ENCODE measurements at regions not wholly inside any gene's neighbourhood (a gene's known extent, or its start where the extent isn't known, plus 50 kb on each side); places are given as distances from the start of the nearest gene placed in this dataset.
"Not testable (repeated sequence)": the region's sequence is repeated elsewhere in the genome, so short reads cannot be mapped to it uniquely, and the experiment has no call there.

- Mint-ChIP-seq H3K36me3 (no peaks in the 10 kb centered on the region), H3K4me1 (peaks cover 0 to 2% of the 10 kb centered on the region in 2 donors), H3K4me3 (no peak overlapping the region)
Observed at GRCh38 chr7:50857804-50858489, 75.3 kb upstream of the GRB10 start.

GRCh38 chr7:50856806-50857205, 74.1 kb upstream of the GRB10 start:
- Mint-ChIP-seq H3K36me3 (no peaks in the 10 kb centered on the region), H3K27me3 (ENCODE audit: low read depth in 3 of 3) (peaks cover 0 to 2% (median 2%) of the 10 kb centered on the region in 3 donors), H3K4me1 (no peaks in the 10 kb centered on the region), H3K9me3 (no peaks in the 10 kb centered on the region), H3K27ac (no peak overlapping the region), H3K4me3 (no peak overlapping the region)
- no peak for DNase-seq

More at GRCh38 chr7:50857804-50858489, 75.3 kb upstream of the GRB10 start:
- DNase-seq: no peak
- Mint-ChIP-seq H3K9me3 (no peaks in the 10 kb centered on the region), H3K27ac (no peak overlapping the region), H3K27me3 (ENCODE audit: low read depth in 3 of 3) (peaks cover 0 to 2% (median 2%) of the 10 kb centered on the region in 3 donors)

- no peak overlapping the region for H3K27ac Mint-ChIP-seq
- H3K9me3 Mint-ChIP-seq: no peaks in the 10 kb centered on the region
- no peaks in the 10 kb centered on the region for H3K36me3 Mint-ChIP-seq
- H3K27me3 Mint-ChIP-seq (ENCODE audit: low read depth in 3 of 3): peaks cover 0 to 2% (median 2%) of the 10 kb centered on the region in 3 donors
- no peak for DNase-seq
- H3K4me3 Mint-ChIP-seq: no peak overlapping the region
- no peaks in the 10 kb centered on the region for H3K4me1 Mint-ChIP-seq
Observed at GRCh38 chr7:50856231-50856630, 73.5 kb upstream of the GRB10 start.

GRCh38 chr7:50855526-50855925, 72.8 kb upstream of the GRB10 start:
- Mint-ChIP-seq H3K9me3 (no peaks in the 10 kb centered on the region), H3K27ac (no peak overlapping the region)

GRCh38 chr7:50854831-50855230, 72.1 kb upstream of the GRB10 start:
- Mint-ChIP-seq H3K27ac (no peak overlapping the region), H3K4me3 (no peak overlapping the region), H3K27me3 (ENCODE audit: low read depth in 3 of 3) (peaks cover 2% of the 10 kb centered on the region in 3 donors), H3K4me1 (no peaks in the 10 kb centered on the region), H3K36me3 (no peaks in the 10 kb centered on the region), H3K9me3 (no peaks in the 10 kb centered on the region)
- DNase-seq: no peak

More at GRCh38 chr7:50855526-50855925, 72.8 kb upstream of the GRB10 start:
- no peak for DNase-seq
- Mint-ChIP-seq H3K36me3 (no peaks in the 10 kb centered on the region), H3K27me3 (ENCODE audit: low read depth in 3 of 3) (peaks cover 0 to 2% (median 2%) of the 10 kb centered on the region in 3 donors), H3K4me3 (no peak overlapping the region), H3K4me1 (no peaks in the 10 kb centered on the region)

- H3K27ac Mint-ChIP-seq: no peak overlapping the region
- H3K27me3 Mint-ChIP-seq (ENCODE audit: low read depth in 3 of 3): peaks cover 2 to 7% (median 3%) of the 10 kb centered on the region in 3 donors
- no peak for DNase-seq
- no peaks in the 10 kb centered on the region for H3K36me3 Mint-ChIP-seq
- no peaks in the 10 kb centered on the region for H3K4me1 Mint-ChIP-seq
- peaks cover 0 to 2% (median 0%) of the 10 kb centered on the region in 6 donors for H3K9me3 Mint-ChIP-seq
- no peak overlapping the region for H3K4me3 Mint-ChIP-seq
Observed at GRCh38 chr7:50854247-50854646, 71.6 kb upstream of the GRB10 start.

- Mint-ChIP-seq H3K27me3 (ENCODE audit: low read depth in 3 of 3) (peaks cover 2 to 7% (median 4%) of the 10 kb centered on the region in 3 donors), H3K36me3 (no peaks in the 10 kb centered on the region), H3K9me3 (peaks cover 0 to 2% (median 0%) of the 10 kb centered on the region in 6 donors), H3K27ac (no peak overlapping the region), H3K4me1 (no peaks in the 10 kb centered on the region), H3K4me3 (no peak overlapping the region)
- no peak for DNase-seq
Observed at GRCh38 chr7:50853311-50853710, 70.6 kb upstream of the GRB10 start.

GRCh38 chr7:50852901-50853300, 70.2 kb upstream of the GRB10 start:
- H3K27ac Mint-ChIP-seq: no peak overlapping the region
- H3K36me3 Mint-ChIP-seq: no peaks in the 10 kb centered on the region
- DNase-seq: no peak
- H3K4me3 Mint-ChIP-seq: no peak overlapping the region
- H3K9me3 Mint-ChIP-seq: peaks cover 0 to 2% (median 0%) of the 10 kb centered on the region in 6 donors
- H3K27me3 Mint-ChIP-seq (ENCODE audit: low read depth in 3 of 3): peaks cover 0 to 7% (median 3%) of the 10 kb centered on the region in 3 donors
- H3K4me1 Mint-ChIP-seq: no peaks in the 10 kb centered on the region

GRCh38 chr7:50851891-50852290, 69.2 kb upstream of the GRB10 start:
- peaks cover 0 to 7% (median 3%) of the 10 kb centered on the region in 3 donors for H3K27me3 Mint-ChIP-seq (ENCODE audit: low read depth in 3 of 3)
- no peaks in the 10 kb centered on the region for H3K36me3 Mint-ChIP-seq
- H3K4me1 Mint-ChIP-seq: no peaks in the 10 kb centered on the region
- H3K9me3 Mint-ChIP-seq: peaks cover 0 to 2% (median 0%) of the 10 kb centered on the region in 6 donors
- DNase-seq: no peak
- no peak overlapping the region for H3K27ac Mint-ChIP-seq
- H3K4me3 Mint-ChIP-seq: no peak overlapping the region

GRCh38 chr7:50851451-50851850, 68.8 kb upstream of the GRB10 start:
- Mint-ChIP-seq H3K36me3 (no peaks in the 10 kb centered on the region), H3K4me3 (no peak overlapping the region), H3K27ac (no peak overlapping the region), H3K4me1 (no peaks in the 10 kb centered on the region), H3K9me3 (peaks cover 0 to 2% (median 0%) of the 10 kb centered on the region in 6 donors), H3K27me3 (ENCODE audit: low read depth in 3 of 3) (peaks cover 0 to 7% (median 3%) of the 10 kb centered on the region in 3 donors)
- DNase-seq: no peak

- H3K4me1 Mint-ChIP-seq: no peaks in the 10 kb centered on the region
- H3K27me3 Mint-ChIP-seq (ENCODE audit: low read depth in 3 of 3): peaks cover 0 to 11% (median 3%) of the 10 kb centered on the region in 3 donors
- peaks cover 0 to 6% (median under 1%) of the 10 kb centered on the region in 6 donors for H3K9me3 Mint-ChIP-seq
- no peak for DNase-seq
- no peak overlapping the region for H3K4me3 Mint-ChIP-seq
- no peak overlapping the region for H3K27ac Mint-ChIP-seq
- no peaks in the 10 kb centered on the region for H3K36me3 Mint-ChIP-seq
Observed at GRCh38 chr7:50849991-50850390, 67.3 kb upstream of the GRB10 start.

- Mint-ChIP-seq H3K27ac (no peak overlapping the region), H3K36me3 (no peaks in the 10 kb centered on the region), H3K4me3 (no peak overlapping the region), H3K4me1 (no peaks in the 10 kb centered on the region), H3K27me3 (ENCODE audit: low read depth in 3 of 3) (peaks cover 0 to 11% (median 3%) of the 10 kb centered on the region in 3 donors), H3K9me3 (peaks cover 0 to 6% (median under 1%) of the 10 kb centered on the region in 6 donors)
- DNase-seq: no peak
Observed at GRCh38 chr7:50848203-50848602, 65.5 kb upstream of the GRB10 start.

- peaks cover 0 to 11% (median 8%) of the 10 kb centered on the region in 3 donors for H3K27me3 Mint-ChIP-seq (ENCODE audit: low read depth in 3 of 3)
- H3K4me3 Mint-ChIP-seq, H3K9me3 Mint-ChIP-seq, H3K27ac Mint-ChIP-seq, DNase-seq, H3K4me1 Mint-ChIP-seq, H3K36me3 Mint-ChIP-seq: not testable (repeated sequence)
Observed at GRCh38 chr7:50844861-50845260, 62.2 kb upstream of the GRB10 start.

- no peak overlapping the region for H3K27ac Mint-ChIP-seq
- peaks cover 0 to 6% (median 5%) of the 10 kb centered on the region in 3 donors for H3K27me3 Mint-ChIP-seq (ENCODE audit: low read depth in 3 of 3)
- H3K36me3 Mint-ChIP-seq: no peaks in the 10 kb centered on the region
- no peaks in the 10 kb centered on the region for H3K4me1 Mint-ChIP-seq
- DNase-seq: no peak
- peaks cover 0 to 6% (median 3%) of the 10 kb centered on the region in 6 donors for H3K9me3 Mint-ChIP-seq
- no peak overlapping the region for H3K4me3 Mint-ChIP-seq
Observed at GRCh38 chr7:50842041-50842440, 59.3 kb upstream of the GRB10 start.
